ENCODE measurements at regions not wholly inside any gene's neighbourhood (a gene's known extent, or its start where the extent isn't known, plus 50 kb on each side); places are given as distances from the start of the nearest gene placed in this dataset.

GRCh38 chr2:82853299-82853698 is 1605.8 kb downstream of the SUCLG1 start:
- TF ChIP-seq EP300 (IDR thresholded peaks at IDR 0.05): no peak
- no peak for TF ChIP-seq CTCF (IDR thresholded peaks at IDR 0.05)
- no peak for TF ChIP-seq POLR2AphosphoS5 (IDR thresholded peaks at IDR 0.05)

All from upper lobe of left lung (tissue), 4 donors.